HG02973 (cell line): ENCODE measurements at regions not wholly inside any gene's neighbourhood (a gene's known extent, or its start where the extent isn't known, plus 50 kb on each side); places are given as distances from the start of the nearest gene placed in this dataset.

Source experiments
- ATAC-seq: cut with Tn5 transposase; IDR thresholded peaks from one replicate; pipeline ENCODE4 v1.9.1; 2021; ENCODE audit warnings: moderate library complexity; ENCODE audit not compliant: unreplicated experiment

DNA sequence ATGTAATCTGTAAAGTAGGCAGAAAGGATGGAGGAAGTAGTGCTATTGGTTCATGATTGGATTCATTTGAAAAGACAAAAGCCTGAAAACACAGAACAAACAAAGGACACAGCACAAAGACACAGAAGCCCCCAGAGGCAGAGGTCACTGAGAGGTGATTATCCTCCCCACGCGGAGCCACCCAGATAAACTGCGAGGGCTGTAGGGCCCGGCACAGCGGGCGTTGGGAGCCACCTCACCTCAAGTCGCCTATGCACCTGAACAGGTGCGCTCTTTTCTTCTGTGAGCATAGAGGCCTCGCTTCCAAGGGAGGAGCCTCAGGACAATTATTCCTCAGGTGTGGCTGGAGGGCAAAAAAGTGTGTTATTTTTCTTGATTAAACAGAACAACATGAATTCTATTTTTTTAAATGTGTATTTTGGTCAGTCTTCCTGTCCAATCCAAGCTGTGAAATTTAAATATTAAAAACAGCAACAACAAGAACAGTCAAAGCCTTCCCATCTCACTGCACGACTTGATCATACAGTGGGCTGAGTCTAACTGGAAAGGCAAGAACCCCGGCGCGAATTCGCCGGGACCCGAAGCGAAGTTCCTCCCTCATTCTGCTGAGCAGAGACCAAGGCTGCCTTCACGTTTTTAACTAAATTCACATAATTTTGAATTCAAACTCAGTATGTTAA, 205.3 kb downstream of the THBS2 start:
- no peak for ATAC-seq

DNA sequence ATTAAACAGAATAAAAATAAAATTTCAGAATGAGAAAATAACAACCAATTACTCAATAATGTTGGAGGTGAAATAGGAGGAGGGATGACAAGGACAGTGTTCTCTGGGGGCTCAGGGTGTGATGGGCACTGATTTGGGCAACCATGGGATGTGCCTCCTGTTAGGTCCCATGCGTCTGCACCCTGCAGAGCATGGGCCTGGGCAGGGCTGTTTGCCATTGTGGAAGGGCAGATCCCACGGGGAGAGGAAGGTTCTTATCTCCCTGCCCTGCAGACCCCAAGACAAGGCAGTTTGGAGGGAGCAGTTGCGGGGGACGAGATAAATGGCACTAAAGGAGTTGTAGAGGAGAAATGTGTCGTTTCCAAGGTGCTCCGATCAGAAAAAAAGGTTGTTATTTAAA, 206.3 kb downstream of the THBS2 start:
- ATAC-seq = no peak

DNA sequence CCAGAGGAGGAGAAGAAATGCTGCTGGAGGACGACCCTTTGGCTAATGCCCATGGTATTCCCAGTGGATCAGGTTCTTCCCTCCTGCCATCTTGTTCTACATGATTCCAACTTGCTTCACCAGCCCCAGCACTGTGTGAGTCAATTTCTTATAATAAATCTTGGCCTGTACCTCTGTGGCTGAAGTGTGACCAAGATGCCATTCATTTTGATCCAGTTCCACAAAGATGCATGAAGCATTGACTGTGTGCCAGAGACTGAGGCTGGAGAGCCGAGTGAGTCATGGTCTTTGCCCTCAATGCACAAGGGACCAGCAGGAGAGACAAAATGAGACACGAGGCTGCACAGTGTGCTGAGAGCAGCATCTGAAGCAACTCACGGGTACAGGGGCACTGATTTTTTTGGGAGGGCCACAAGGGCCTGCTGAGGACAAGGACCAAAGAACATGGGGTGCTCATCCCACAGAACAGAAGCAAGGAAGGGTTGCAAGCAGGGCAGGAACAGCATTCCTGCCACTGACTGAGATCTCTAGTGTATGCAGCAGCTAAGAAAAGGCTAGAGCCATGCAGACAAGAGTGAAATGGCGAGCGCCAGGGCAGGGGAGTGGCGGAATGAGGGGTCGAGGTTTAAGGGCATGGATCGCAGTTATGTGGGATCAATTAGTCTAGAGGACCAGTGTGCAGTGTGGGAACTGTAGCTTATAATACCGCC, 207.0 kb downstream of the THBS2 start:
- no peak for ATAC-seq

DNA sequence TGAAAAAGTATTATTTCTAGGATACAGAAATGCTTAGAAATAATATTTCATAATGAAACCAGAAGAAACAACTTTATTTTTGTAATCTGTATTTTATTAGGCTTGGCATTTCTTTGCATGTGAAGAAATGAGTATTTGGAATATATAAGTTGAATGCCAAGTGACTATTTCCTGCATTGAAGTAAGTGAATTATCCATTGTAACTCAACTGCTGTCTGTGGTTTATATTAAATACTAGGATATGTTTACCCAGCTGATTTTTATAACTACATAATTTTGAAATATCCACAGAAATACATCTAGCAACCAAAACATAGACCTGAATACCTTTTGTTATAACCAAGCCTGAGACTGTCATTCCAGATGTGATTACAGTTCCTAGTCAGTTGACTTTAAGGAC, 207.6 kb downstream of the THBS2 start:
- ATAC-seq = no peak

DNA sequence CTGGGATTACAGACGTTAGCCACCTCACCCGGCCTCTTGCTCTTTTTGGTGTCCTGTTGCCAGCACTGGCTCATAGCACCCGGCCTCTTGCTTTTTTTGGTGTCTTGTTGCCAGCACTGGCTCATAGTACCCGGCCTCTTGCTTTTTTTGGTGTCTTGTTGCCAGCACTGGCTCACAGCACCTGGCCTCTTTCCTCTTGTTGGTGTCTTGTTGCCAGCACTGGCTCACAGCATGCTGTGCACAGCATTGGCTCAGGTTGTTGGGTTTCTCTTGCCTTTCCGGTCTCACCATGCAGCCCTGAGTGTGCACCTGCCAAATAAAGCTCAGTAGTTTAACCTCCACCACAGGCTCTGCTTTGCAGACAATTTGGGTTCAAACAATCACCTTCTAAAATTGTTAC, 208.2 kb downstream of the THBS2 start:
- ATAC-seq = no peak

DNA sequence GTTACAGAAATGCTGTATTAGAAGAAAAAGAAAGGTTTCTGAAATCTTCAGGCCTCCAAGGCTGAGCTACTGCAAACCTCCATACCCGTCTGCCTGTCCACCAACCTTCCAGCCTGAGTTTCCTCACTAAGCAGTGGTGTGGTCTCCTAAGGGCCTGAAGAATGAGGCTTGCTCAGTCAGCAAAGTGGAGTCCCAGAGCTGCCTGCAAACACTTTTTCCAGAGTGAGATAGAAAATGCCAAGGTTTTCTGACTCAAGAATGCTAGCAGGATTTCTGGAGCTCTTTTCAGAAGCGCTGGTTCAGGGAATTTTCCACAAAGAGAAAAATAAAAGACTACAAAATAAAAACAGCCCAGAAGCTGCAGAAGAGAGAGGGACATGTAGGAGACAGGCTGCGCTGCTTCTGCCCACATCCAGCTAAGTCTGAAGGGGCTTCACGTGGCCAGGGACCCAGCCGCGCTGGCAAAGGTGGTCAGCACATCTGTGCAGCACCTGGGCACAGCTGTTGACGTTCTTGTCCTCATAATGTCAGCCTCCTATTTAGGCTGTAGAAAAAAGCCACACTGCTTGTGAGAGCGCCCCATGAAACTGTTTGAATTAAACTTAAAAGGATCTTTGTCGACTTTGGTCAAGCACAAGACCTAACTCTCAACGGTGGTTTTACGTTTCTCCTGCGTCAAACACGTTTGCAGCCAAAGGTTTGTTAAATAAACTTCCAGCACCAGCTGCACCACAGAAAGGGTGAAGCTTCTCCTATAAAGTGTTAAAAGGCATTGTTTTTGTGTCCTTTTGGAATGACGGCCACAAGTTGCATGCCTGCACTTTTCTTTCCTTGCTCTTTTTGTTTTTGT, 209.0 kb downstream of the THBS2 start:
- no peak for ATAC-seq

DNA sequence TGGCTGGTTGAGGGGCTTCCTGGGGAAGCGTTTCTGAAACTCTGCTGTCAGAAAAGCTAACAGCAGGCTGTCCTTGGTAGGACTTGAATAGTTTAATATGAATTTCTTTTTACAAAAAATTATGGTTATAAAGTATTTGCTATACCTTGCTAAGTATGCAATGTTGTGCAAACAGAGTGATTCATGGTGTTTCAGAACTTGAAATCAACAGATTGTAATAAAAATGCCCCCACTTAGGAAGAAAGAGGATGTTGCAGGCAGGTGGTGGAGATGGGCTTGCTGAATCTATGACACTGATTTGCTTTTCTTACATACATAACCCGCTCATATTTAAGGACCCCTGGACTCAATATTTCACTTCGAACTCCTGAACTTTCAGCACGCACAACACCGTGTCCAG, 211.6 kb downstream of the THBS2 start:
- ATAC-seq = no peak

DNA sequence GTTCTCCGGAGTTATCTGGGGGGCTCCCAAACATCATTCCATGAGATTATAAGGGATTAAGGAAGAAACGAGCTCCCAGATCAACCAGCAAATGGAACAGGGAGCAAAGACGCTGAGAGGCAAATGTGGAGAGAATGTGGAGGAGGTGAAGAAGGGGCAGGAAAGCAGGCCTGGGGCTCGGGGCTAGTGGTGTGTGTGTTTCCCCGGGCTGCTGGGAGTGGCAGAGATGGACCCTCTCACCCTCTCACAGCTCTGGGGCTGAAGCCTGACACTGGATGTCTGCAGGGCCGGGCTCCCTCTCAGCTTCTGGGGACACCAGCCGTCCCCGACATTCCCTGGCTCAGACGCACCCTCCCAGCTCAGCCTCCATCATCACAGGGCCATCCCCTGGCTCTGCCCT, 212.6 kb downstream of the THBS2 start:
- ATAC-seq = no peak

DNA sequence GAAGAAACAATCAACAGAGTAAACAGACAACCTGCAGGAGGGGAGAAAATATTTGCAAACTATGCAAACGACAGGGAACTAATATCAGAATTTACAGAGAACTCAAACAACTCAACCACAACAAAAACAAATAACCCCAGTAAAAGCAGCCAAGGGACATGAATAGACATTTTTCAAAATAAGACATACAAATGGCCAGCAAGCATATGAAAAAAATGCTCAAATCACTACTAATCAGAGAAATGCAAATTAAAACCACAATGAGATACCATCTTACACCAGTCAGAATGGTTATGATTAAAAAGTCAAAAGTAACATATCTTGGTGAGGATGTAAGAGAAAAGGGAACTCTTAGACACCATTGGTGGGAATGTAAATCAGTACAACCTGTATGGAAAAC, 215.0 kb downstream of the THBS2 start:
- ATAC-seq = no peak

DNA sequence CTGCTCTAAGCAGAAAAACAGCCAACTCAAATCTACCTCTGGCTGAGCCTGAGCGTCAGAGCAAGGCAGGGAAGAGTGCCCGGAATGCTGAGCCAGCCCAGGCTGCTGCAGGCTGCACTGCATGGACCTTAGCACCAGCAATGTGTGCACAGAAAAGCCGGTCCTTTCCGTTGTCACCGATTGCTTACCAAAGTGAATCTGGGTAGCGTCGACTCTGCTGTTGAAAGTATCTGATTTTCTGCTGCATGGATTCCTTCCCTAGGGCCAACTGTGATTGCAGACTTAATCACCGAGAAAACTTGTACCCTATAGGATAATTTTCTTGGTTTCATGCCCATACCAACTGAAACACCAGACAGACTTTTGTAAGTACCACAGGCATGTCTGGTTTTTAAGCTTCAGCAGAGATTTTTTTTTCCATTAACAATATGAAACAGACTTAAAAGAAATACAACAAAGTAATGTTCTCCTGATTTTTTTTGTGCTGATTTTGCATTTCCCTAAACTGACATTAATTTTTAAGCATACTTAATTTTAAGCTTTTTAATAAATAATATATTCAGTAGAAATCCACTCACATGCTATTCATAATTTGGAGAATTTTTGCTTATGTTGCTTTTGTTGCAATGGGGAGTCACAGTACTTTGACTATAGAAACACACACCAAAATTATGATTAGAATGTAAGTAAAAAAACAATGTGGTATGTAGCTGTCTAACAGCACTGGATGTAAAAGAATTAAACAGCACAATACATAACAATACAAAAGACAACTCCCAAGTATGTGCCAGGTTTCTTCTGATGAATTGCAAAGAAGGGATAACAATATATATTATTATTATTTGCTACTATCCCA, 218.0 kb downstream of the THBS2 start:
- no peak for ATAC-seq

DNA sequence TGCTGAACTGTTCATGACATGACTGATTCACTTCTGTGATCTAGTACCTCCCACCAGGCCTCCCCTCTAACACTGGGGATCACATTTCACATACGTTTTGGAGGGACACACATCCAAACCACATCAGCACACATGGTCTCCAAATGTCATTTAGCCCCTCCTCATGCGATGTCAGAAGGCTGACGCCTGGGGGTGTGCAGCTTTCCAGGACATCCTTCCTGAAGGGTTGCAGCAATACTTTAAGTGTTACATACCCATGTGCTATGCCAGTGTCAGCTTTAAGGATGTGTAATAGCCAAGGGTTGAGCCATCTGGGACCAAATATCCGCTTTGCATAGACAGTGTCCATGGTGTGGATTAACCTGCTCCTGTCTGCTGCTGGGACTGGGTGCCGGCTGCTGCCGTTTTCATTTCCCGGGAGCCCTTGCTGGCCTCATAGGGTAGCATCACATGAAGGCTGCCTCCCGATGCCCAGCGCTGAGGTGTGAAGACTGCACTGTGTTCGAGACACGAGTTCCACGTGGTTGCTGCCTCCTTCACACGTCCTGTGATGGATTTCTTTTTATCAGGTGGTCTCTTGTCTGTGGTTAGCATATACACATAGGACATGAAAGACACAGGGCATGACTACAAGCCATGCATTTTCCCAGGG, 219.0 kb downstream of the THBS2 start:
- ATAC-seq = no peak

DNA sequence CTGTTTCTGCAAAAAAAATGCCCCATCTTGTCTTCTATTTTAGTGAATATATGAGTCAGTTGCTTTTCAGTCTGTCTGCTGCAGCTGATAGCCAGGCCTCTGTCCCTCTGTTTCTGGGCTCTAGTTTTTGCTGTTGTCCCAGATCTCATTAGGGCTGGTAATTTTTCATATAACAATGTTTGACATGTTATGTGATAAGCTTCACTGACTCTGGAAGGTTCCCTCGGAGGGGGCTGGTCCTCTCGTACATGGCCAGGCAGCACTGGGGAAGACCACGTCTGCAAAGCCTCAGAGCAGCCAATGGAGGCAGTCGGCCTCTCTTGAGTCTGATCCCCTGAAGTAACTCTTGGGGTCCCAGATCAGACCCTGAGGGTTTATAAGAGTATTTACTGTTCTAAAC, 223.8 kb downstream of the THBS2 start:
- ATAC-seq = no peak

DNA sequence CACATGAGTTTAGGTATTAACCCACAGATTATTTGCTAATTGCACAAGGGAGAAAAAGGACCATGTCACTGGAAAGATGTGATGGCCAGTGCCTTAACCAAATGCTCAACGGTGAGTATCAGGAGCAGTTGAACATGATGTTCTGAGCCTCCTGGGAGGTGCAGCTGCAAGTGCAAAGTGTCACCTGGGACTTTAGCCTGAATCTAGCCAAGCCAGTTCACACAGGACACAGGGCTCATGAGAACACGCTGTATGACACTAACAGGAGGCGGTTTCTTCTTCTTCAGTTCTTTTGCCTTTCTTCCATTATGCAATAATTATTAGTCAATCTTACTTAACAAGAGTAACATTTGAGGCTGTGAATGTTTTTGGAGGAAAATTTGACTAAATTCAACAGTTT, 225.3 kb downstream of the THBS2 start:
- ATAC-seq = no peak

DNA sequence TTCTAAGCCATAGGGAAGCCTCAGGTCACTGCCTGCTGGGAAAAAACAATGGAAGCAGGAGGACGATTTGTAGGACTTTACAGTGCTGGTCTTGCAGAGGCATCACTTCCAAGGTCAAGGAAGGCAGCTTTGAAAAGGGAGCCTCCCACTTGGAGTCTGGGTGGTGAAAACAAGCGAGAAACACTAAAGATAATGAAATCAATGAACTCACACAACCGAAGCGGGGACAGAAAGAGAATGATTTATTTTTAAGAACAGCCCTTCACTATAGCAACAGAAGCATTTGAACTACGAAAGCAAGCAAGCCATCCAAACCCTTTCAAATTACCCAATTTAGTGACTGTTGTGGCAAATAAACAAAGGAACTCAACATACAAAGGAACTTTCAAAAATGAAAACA, 227.5 kb downstream of the THBS2 start:
- no peak for ATAC-seq

DNA sequence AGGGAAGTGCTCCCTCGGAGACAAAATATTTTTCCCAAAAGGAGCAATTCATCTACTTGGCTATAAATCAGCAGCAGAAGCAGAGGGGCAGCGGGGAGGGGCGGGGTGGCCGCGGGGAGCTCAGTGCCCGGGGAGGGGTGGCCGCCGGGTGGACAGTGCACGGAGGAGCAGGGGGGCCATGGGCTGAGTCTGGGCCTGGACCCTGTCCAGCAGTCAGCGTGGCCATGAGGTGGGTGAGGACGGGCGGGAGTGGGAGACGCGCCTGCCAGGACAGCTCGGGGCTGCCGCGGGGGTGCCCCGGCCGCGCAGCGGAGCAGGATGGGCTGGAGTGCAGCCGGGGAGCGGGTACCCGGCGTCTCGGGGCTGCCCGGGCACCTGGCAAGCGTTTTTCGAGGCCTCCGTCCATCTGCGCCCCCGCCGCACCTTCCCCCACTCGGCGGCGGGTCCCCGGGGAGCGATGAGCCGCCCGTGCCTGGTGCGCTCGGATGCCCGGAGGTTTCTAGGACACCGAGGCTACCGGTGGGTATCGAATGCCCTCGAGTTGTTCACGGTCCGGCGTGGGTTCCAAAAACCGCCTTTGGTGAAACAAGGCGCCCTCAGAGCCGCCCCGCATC, 229.5 kb downstream of the THBS2 start:
- ATAC-seq = no peak

DNA sequence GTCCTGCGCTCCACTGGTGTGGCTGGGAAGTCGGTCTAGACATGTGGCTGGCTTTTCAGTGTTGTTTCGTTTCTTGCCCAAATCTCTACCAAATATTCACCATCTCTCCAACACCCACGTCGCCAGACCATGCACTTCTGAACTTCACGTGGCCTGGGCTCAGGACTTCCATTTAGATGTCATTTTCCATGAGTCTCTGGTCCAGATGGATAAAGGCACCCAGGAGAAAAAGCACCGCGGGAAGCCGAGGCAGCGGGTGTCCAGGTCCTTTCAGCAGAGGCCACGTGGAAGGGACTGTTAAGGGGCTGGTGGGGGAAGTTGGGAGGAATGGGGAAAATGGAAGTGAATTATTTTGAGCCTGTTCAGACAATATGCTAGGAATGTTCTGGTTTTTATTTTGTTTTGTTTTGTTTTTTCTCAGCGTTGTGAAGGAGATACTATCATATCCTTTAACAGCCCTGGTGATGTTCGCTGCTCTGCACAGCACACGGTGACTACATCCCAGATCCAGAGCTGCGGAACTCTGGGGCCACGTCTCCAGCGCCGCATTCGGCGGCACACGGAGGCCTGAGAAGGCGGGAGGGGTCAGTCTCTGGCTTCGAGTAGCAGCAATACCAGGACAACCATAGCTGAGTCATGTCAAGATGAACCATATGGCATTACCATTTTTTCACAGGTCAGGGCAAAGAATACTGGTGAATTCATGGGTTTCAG, 230.3 kb downstream of the THBS2 start:
- ATAC-seq = no peak

DNA sequence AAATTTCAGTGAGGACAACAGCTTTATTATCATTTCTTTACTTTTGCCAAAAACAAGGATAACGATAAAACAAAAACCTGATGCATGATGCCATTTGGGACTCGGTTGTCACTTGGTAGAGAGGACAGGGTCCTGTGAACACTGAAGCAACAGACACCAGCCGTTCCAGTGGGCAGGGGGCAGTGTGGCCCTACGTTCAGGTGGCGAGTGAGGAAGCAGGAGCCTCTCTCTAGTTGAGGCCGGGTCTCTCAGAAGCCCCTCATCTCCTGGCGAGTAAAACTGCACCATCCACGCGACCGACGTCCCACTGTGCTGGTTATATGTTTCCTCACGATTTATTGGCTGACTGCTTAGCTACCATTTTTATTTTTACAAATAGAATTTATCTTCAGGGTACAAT, 231.6 kb downstream of the THBS2 start:
- no peak for ATAC-seq

DNA sequence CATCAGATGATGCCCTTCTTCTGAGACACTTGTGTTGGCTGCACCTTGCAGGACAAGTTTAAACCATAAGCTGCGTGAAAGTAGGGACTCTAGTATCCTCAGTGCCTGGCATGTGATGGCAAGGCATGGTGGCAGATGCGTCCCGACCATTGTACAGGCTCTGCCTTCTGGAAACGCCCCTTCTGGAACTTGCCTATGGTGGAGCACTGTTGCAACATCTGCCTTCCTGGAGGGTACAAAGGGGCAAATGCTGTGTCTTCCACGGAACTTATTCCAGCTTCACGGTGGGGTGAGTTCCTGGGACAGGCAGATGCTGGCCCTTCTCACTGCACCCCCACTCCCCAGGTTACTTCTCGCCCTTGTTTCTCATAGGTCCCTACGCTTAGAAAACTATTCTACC, 232.8 kb downstream of the THBS2 start:
- no peak for ATAC-seq

DNA sequence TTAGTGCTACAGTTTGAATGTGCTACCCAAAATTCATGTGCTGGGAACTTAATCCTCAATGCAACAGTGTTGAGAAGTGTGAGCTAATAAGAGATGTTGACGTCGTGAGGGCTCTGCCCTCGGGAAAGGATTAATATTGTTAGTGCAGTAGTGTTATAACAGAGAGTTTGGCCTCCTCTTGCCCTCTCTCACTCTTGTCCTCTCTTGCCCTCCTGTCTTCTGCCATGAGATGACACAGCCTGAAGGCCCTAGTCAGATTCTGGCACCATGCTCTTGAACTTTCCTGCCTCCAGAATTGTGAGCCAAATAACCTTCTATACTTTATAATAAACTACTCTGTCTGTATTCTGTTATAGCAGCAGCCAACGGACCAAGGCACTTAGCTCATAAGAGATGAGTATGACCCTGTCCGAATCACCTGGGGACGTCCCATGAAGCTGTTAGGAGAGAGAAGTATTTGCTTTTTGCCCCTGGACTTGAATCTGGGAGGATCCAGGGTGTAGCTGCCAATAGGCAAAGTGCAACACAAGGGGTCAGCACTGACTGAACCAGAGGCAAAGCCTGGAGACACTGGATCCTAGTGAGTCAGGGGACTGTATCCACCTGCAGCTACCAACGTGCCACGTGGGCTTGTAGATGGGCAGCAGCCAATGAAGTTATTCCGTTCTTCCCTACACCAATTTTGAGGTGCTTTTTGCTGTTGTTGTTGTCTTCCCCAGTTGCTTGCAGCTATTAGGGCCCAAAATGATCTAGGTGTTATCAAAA, 233.7 kb downstream of the THBS2 start:
- no peak for ATAC-seq
